ENCODE measurements at regions not wholly inside any gene's neighbourhood (a gene's known extent, or its start where the extent isn't known, plus 50 kb on each side); places are given as distances from the start of the nearest gene placed in this dataset.

- Histone ChIP-seq H3K4me3 (ENCODE audit: severe bottlenecking) (no peak overlapping the region), H3K27me3 (ENCODE audit: insufficient read depth, poor library complexity, severe bottlenecking) (no peaks in the 10 kb centered on the region), H3K27ac (ENCODE audit: poor library complexity, severe bottlenecking) (peak overlapping the region; percentile 78), H3K4me1 (ENCODE audit: insufficient read depth, poor library complexity, severe bottlenecking) (peaks cover 35% of the 10 kb centered on the region), H3K9me3 (ENCODE audit: severe bottlenecking) (no peaks in the 10 kb centered on the region), H3K36me3 (ENCODE audit: low read depth) (no peaks in the 10 kb centered on the region)
- DNase-seq (ENCODE audit: low spot score) (no peak), ATAC-seq (ENCODE audit: low read depth) (0 out of 3 replicates have a peak, but pooled peaks have one; percentile 23)
- no peak for TF ChIP-seq CTCF (IDR thresholded peaks at IDR 0.05; ENCODE audit: poor library complexity, severe bottlenecking)
Measured at GRCh38 chr14:46053221-46053620, 598.4 kb downstream of the RPL10L start.

- H3K4me3 ChIP-seq (ENCODE audit: severe bottlenecking): no peak overlapping the region
- no peaks in the 10 kb centered on the region for H3K36me3 ChIP-seq (ENCODE audit: low read depth)
- no peak for TF ChIP-seq CTCF (IDR thresholded peaks at IDR 0.05; ENCODE audit: poor library complexity, severe bottlenecking)
- no peaks in the 10 kb centered on the region for H3K27me3 ChIP-seq (ENCODE audit: insufficient read depth, poor library complexity, severe bottlenecking)
- ATAC-seq (ENCODE audit: low read depth): peak; percentile 59
- no peak for DNase-seq (ENCODE audit: low spot score)
- H3K4me1 ChIP-seq (ENCODE audit: insufficient read depth, poor library complexity, severe bottlenecking): peaks cover 35% of the 10 kb centered on the region
- H3K27ac ChIP-seq (ENCODE audit: poor library complexity, severe bottlenecking): peak overlapping the region; percentile 78
- H3K9me3 ChIP-seq (ENCODE audit: severe bottlenecking): no peaks in the 10 kb centered on the region
Measured at GRCh38 chr14:46051796-46052195, 599.8 kb downstream of the RPL10L start.

GRCh38 chr14:46048127-46048526 lies 603.5 kb downstream of the RPL10L start:
- Histone ChIP-seq H3K27me3 (ENCODE audit: insufficient read depth, poor library complexity, severe bottlenecking) (peaks cover 4% of the 10 kb centered on the region), H3K36me3 (ENCODE audit: low read depth) (no peaks in the 10 kb centered on the region), H3K9me3 (ENCODE audit: severe bottlenecking) (no peaks in the 10 kb centered on the region), H3K4me1 (ENCODE audit: insufficient read depth, poor library complexity, severe bottlenecking) (peaks cover 13% of the 10 kb centered on the region), H3K27ac (ENCODE audit: poor library complexity, severe bottlenecking) (no peak overlapping the region), H3K4me3 (ENCODE audit: severe bottlenecking) (no peak overlapping the region)
- TF ChIP-seq CTCF (IDR thresholded peaks at IDR 0.05; ENCODE audit: poor library complexity, severe bottlenecking): no peak
- no peak for DNase-seq (ENCODE audit: low spot score)
- ATAC-seq (ENCODE audit: low read depth): no peak

- Histone ChIP-seq H3K27me3 (ENCODE audit: insufficient read depth, poor library complexity, severe bottlenecking) (no peaks in the 10 kb centered on the region), H3K36me3 (ENCODE audit: low read depth) (no peaks in the 10 kb centered on the region), H3K4me3 (ENCODE audit: severe bottlenecking) (no peak overlapping the region), H3K27ac (ENCODE audit: poor library complexity, severe bottlenecking) (no peak overlapping the region), H3K9me3 (ENCODE audit: severe bottlenecking) (no peaks in the 10 kb centered on the region), H3K4me1 (ENCODE audit: insufficient read depth, poor library complexity, severe bottlenecking) (no peaks in the 10 kb centered on the region)
- TF ChIP-seq CTCF (IDR thresholded peaks at IDR 0.05; ENCODE audit: poor library complexity, severe bottlenecking): no peak
- DNase-seq (ENCODE audit: low spot score) (no peak), ATAC-seq (ENCODE audit: low read depth) (peak; percentile 36; the same call in 1 of the 3 replicates)
Measured at GRCh38 chr14:46036099-46036498, 615.5 kb downstream of the RPL10L start.

- ATAC-seq (ENCODE audit: low read depth): no peak
- H3K27ac ChIP-seq (ENCODE audit: poor library complexity, severe bottlenecking): no peak overlapping the region
- no peak for TF ChIP-seq CTCF (IDR thresholded peaks at IDR 0.05; ENCODE audit: poor library complexity, severe bottlenecking)
- no peaks in the 10 kb centered on the region for H3K36me3 ChIP-seq (ENCODE audit: low read depth)
- H3K4me1 ChIP-seq (ENCODE audit: insufficient read depth, poor library complexity, severe bottlenecking): no peaks in the 10 kb centered on the region
- no peak for DNase-seq (ENCODE audit: low spot score)
- H3K27me3 ChIP-seq (ENCODE audit: insufficient read depth, poor library complexity, severe bottlenecking): no peaks in the 10 kb centered on the region
- H3K9me3 ChIP-seq (ENCODE audit: severe bottlenecking): no peaks in the 10 kb centered on the region
- no peak overlapping the region for H3K4me3 ChIP-seq (ENCODE audit: severe bottlenecking)
Measured at GRCh38 chr14:46034305-46034704, 617.3 kb downstream of the RPL10L start.
